CD4-positive, alpha-beta T cell treated with Interleukin-4 for 1 hour (primary cell): ENCODE measurements at regions not wholly inside any gene's neighbourhood (a gene's known extent, or its start where the extent isn't known, plus 50 kb on each side); places are given as distances from the start of the nearest gene placed in this dataset.
"Not testable (repeated sequence)": the region's sequence is repeated elsewhere in the genome, so short reads cannot be mapped to it uniquely, and the experiment has no call there.

Experiments
- DNase-seq, 2 donors: peaks; one replicate each; pipeline ENCODE4 v3.0.0-alpha.2; 2020 to 2022

DNA sequence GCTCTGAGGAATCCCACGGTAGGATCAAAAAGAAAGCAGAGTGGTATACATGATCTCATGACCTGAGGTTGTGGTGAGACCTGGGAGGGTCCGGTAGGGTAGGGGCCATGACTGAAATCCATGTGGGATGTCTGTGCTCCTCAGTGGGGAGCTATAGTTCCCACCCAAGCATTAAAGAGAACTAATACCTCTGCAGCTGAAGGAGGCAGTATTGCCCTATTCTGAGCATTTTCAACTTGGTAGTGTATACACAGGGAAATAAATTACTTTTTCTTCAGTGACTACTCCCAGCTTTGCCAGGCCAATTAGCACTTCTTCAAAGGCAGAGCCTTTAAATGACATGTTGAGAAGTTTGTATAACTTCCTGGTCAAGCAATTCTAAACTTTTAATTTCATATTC lies 613.8 kb downstream of the KCNH5 start:
- DNase-seq: no peak

DNA sequence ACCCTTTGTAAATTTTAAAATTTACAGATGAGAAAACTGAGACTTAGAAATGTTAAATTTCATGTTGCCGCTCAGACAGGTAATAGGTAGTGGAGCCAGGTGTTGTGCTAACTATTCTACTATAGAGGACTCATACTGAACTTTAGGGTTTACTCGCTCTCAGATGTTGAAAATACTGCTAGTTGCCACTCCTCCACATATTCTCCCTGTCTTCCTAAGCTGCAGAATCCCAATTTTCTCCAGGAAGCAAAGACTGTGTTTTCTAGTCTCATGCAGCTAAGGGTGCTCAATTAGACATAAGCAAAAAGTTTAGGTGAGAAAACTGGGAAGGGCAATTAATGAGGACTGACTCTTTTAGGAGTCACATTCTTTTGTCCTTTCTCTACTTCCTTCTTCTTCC lies 612.3 kb downstream of the KCNH5 start:
- DNase-seq: no peak

DNA sequence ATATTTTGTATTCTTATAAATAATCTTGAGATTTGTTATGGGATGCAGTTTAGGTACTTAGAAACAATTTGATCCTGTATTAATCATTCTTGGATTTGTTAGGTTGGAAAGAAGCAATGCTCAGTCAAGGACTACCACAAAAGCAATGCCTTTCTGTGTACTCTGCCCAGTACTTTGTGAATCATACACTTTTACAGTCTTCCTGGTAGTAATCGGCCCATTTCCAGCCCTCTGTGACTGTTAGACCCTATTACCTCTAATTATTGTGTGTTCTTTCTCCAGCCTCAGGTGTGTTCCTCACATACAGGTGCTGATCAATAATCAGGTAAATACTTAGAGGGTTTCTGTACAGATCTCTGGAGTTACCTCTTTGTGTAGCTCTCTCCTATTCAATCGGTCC lies 609.0 kb downstream of the KCNH5 start:
- no peak for DNase-seq

DNA sequence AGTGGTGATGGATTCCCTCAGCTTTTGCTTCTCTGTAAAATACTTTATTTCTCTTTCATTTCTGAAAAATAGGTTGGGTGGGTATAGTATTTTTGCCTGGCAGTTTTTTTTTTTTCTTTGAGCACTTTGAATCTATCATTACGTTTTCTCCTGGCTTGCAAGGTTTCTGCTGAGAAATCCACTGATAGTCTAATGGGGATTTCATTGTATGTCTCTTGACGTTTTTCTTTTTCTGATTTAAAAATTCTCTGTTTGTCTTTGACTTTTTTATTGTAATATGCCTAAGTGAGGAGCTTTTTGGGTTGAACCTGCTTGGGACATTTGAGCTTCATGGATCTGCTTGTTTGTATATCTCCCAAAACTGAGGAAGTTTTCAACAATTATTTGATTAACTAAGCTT lies 606.0 kb downstream of the KCNH5 start:
- no peak for DNase-seq

DNA sequence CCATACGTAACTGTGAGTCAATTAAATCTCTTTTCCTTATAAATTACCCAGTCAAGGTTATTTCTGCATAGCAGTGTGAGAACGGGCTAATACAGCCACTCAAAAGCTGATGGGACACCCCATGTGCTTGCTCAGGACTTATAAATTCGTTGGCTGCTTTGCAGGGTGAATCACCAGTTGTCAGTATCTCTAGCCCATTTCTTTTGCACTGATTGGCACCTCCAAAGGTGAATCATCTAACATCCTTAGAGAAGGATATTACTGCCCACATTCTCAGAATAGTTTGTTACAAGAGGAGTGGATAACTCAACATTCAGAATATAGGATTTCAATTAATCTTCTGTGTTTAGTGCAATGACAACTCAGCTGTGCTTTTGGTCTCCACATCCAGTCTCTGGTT lies 601.5 kb downstream of the KCNH5 start:
- DNase-seq: no peak

DNA sequence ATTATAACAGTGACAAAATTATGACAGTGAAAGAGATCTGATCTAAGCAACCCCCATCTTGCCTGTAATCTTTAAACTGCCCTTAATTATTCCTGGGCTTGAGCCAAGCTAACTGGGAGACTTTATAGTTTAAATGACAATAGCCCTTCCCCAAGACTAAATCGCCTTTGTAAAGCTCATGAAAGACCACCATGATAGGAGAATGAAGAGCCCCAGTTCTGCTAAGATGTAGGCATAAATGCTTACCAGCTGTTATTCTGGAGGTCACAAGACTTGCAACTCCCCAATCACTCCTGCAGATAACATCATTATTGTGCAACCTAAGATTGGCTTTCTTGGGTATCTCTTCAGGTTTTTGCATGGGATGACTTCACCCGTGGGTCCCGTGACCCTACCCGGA lies 599.7 kb downstream of the KCNH5 start:
- DNase-seq: no peak

DNA sequence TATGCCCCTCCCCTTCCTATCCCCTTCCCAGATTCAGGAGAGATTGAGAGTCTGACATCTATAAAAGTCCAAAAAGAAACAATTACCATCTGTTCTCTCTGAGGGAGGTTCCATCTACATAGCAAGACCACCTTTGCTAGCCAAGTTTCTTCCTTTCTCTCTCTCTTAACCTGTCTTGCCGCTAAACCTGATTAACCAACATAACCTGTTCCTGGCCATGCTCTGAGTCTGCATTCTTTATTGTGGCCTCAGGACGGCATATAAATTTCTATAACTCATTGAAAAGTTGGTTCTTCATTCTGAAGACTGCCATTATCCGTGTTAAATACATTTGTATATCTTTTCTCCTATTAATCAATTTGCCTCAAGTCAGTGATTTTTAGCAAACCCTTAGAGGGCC lies 594.0 kb downstream of the KCNH5 start:
- no peak for DNase-seq

DNA sequence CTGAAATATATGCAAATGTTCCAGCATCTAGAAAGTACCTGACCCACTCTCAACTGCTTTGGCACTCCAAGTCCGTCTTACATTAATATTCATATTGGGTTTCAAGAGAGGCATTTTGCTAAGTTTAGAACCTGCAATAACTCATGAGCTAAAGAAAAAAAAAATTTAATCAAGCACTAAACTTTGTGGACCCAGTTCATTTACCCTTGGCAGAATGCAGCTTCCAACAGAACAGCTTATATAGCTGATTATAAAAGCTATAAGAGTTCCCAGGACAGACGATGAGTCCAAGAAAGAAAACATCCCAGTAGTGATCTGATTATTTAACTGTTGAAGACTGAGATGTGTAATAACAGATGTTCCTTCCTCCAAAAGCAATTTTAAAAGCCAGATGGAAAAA lies 592.0 kb downstream of the KCNH5 start:
- no peak for DNase-seq

DNA sequence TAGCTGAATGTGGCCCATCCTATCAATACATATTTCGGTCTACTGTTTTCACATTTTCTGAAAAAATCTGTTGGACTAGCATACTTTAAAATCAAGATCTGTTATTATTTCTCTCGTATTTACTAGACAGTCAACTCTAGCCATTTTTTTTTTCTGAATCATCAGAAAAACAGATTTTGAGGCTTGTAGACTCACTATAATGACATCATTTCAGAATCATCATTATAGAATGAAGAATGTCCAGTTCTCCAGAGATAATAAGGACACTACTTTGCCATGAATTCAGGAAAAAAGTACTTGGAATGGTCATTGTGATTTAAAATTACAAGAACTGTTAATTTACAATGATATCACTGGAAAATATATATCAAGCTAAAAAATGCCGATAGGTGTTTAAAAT lies 589.8 kb downstream of the KCNH5 start:
- DNase-seq: no peak

DNA sequence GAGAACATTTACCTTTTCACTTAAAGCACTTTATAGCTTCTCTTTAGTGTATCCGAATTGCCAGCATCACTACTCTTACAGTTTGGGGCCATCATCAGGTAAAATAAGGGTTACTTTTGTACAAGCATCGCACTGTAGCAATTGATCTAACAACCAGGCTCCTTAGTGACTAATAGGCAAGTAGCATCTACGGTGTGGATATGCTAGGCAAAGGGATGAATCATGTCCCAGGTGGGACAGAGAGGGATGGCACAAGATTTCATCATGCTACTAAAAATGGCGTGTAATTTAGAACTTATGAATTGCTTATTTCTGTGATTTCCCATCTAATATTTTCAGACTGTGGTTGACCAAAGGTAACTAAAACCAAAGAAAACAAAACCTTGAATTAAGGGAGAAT lies 582.3 kb downstream of the KCNH5 start:
- no peak for DNase-seq

DNA sequence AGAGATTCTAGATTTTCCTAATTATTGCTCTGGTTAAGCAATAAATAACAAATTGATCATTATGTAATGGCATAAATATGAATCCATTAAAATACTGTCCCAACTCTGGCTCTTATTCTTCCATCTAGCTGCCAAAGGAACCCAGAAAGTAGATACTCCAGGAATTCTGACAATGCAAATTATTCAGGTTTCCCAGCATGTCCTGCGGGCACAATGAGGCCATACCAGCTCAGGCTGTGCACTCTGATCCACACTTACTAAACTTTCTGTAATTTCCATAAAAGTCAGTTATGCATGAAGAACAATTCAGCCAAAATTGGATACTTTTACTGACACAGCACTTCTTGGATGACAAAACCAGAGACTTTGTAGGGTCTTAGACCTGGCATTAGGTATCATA lies 576.3 kb downstream of the KCNH5 start:
- DNase-seq: no peak

DNA sequence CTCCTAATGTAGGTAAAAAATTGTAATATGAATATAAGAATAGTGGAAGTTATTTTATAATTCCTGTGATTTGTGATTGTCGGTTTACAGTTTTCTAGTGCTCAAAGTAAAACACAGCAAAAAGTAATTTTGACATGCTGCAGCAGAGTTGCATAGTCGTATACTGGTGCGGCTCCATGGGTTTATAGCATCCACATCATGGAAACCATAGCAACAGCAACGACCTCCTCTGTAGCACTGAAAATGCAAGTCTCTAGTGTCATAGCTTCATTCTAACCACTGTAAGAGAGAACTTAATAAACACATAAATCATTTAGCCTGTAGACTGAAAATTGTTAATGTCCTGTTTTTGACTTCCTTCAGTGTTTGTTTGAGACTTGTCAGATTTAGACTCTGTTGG lies 574.3 kb downstream of the KCNH5 start:
- DNase-seq: no peak

DNA sequence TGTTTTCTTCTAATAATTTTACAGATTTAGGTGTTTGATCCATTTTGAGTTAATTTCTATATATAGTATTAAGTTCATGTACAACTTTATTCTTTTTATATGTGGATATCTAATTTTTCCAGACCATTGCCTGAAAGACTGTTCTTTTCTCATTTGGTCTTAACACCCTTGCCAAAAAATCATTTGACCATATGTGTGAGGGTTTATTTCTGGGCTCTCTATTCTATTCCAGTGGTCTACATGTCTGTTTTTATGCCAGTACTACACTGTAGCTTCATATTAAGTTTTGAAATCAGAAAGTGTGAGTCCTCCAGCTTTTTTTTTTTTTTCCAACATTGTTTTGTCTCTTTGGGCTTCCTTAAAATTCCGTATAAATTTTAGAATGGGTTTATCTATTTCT lies 554.1 kb downstream of the KCNH5 start:
- no peak for DNase-seq

DNA sequence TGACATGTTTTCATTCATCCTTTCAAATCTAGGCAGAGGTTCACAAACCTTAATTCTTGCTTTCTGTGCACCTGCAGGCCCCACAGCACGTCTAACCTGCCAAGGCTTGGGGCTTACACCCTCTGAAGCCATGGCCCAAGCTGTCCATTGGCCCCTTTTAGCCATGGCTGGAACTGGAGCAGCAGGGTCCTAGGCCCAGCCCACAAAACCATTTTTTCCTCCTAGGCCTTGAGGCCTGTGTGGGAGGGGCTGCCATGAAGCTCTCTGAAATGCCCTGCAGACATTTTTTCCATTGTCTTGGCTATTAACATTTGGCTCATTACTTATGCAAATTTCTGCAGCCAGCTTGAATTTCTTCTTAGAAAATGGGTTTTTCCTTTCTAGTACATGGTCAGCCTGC lies 547.5 kb downstream of the KCNH5 start:
- no peak for DNase-seq

DNA sequence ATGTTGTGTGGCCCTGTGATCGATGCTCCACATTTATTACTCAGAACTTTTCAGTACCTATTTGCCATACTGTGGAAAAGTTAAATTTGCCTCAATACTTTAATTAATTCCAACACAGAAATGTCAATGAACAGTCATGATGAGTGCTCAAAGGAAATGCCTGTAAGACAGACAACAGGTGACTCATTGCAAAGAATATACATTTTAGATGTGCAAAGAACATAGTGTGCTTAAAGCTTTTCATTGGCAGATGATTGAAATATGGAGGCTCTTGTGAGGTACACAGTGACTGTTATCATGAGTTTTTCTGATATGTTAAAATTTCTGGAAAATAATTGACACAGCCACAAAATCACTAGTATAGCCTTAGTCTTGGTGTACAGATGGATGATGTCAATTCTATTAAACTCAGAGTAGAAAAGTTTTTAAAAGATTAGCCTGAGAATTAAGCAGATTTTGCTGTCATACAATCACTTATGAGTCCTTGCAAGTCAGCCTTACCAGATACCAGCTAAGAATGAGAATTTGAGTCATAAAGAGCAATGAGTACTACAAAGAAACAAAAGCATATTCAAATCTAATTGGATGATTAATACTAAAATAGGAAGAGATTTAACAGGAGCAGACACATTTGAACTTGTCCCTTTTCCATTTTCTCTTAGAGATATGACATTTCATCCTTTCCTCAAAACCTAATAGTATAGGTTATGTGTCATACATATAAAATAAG lies 544.1 kb downstream of the KCNH5 start:
- no peak for DNase-seq

DNA sequence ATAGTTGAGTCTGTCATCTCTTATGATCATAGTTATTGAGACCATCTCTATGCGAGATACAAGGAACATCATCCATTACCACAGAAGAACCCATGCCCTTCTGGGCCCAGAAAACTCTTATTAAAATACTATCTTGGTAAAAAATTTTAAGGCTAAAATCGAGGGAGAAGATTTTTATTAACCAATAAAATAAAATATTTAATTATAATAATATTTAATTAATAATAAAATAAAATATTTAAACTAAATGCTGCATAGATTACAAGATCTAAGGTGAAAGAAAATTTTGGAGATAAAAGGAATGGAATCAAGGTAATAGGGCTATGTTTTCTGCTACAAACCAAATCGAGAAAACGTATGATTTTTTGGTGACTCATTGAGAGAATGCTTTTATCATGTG lies 540.2 kb downstream of the KCNH5 start:
- DNase-seq: no peak

DNA sequence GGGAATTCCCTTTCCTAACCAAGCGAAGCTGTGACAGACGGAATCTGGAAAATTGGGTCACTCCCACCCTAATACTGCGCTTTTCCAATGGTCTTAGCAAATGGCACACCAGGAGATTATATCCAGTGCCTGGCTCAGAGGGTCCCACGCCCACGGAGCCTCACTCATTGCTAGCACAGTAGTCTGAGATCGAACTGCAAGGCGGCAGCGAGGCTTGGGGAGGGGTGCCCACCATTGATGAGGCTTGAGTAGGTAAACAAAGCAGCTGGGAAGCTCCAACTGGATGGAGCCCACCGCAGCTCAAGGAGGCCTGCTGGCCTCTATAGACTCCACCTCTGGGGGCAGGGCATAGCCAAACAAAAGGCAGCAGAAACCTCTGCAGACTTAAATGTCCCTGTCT lies 523.9 kb downstream of the KCNH5 start:
- not testable (repeated sequence) for DNase-seq

DNA sequence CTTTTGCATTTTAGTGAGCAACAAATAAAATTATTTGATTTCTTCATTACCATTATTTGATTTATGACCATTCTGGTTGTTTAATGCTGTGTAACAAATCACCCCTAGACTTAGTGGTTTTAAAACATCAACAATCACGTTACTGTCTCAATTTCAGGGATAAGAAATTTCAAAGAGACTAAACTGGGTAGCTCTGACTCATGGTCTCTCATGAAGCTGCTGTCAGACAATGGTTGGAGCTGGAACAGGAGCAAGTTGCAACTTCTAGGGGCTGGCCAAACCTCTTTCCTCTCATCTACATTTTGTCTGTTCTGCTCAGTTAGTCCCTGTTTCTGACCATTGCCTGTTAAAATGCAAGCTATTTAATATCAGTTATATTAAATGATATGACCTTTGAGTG lies 517.0 kb downstream of the KCNH5 start:
- DNase-seq: no peak

DNA sequence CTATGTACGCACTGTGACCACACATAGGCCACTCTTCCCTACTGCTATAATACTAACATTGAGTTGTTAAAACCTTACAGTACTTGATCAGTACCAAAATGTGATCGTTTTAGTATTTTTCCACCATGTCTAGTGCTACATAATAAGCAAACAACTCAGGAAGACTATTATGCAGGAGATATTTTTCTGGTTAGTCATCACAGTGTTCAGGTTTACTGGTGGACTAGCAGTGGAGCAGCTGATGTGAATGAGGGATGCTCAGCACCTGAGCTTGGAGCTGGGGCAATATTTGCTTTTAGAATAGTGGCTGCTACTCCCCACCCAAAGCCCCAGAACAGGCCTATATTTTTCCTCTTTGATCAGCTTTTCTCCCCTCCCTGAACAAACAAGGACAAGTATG lies 513.1 kb downstream of the KCNH5 start:
- no peak for DNase-seq

DNA sequence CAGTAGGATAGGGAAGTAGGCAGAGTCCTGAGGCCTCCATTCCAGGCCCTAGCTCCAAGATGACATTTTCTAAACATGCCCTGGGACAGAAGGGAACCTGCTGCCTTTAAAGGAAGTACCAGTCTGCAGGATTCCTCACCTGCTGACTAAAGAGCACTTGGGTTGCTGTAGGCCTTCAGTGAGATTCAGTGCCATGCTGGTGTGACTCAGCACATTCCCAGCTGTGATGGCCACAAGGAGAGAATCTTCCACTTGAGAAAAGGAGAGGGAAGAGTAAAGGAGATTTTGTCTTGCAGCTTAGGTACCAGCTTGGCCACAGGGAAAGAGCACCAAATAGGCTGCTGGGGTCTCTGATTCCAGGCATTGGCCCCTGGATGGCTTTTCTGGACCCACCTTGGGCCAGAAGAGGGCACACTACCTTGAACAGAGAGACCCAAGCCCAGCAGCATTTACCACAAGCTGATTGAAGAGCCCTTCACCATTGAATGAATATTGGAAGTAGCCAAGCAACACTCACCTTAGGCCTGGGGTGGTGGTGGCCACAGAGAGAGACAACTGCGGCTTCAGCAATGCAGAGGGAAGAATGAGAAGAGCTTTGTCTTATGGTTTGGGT lies 498.3 kb downstream of the KCNH5 start:
- no peak for DNase-seq

DNA sequence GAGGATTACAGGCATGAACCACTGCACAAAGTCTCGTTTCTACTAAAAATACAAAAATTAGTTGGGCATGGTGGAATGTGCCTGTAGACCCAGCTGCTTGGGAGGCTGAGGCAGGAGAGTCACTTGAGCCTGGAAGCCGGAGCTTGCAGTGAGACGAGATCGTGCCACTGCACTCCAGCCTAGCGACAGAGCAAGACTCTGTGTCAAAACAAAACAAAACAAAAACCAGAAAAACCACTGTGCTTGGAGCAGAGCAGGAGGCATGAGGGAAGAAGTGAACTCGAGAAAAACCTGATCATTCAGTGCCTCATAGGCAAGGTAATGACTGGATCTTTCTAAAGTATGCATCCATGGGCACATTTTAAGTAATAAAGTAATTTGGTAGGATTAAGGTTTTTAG lies 487.8 kb downstream of the KCNH5 start:
- DNase-seq: no peak

DNA sequence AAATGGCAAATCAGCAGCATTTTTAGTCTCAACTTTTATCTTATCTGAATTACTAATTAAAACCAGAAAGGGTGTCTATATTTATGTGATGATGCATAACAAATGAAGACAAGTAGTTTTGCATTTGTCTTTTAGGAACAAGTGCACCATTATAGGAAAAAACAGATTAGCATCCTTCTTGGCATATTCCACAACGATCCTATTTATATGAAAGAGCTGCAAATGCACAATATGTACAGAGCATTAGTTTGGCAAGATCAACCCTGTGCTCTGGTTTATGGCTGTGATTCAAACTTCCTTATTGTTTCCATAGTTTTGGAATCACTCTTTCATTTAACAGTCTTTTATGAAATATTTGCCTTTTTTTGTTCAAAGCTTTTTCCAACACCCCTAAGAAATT lies 486.8 kb downstream of the KCNH5 start:
- DNase-seq: no peak

DNA sequence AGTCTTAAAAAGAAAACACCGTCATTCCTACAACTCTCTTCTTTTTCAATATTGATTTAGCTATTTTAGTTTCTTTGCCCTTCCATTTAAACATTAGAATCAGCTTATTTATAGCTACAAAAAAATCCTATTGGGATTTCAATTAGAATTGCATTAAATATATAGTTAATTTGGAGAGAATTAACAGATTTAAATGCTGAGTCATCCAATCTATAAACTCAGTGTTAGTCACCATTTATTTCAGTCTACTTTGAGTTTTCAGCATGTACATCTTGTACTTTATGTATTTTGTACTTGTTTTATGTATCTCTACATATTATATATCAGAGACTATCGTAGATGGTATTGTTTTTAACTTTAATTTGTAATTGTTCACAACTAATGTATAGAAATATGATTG lies 460.0 kb downstream of the KCNH5 start:
- no peak for DNase-seq

DNA sequence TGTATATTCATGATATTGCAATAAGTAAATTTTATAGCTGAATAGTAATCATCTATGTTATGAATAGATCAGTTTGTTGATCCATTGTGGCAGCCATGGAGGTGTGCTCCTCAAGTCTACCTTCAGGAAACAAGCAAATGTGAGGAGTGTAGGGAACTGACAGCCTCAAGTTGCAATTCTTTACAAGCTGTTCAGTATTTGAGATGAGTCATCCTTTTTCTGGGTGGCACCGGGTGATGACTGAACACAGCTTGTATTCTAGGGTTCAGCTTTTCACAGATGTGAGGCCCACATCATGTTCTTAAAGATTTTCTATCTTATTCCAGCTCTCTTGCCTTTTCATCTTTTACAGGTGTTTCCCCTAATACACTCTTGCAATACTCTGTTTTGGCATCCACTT lies 452.4 kb downstream of the KCNH5 start:
- DNase-seq: no peak

DNA sequence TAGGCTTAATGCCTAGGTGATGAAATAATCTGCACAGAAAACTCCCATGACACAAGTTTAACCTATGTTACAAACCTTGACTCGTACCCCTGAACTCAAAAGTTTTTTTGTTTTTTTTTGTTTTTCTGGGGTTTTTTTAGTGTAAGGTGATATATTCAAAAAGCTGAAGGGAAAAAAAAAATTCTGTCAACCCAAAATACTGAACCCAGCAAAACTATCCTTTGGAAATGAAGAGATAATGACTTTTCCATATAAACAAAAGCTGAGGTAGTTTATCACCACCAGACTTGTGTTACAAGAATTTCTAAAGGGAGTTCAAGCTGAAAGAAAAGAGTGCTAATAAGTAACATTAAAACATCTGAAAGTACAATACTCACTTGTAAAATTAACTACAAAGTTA lies 448.1 kb downstream of the KCNH5 start:
- no peak for DNase-seq
